ENCODE measurements at regions not wholly inside any gene's neighbourhood (a gene's known extent, or its start where the extent isn't known, plus 50 kb on each side); places are given as distances from the start of the nearest gene placed in this dataset.

GRCh38 chr12:75773377-75773776, 258.2 kb downstream of the PHLDA1 start:
- TF ChIP-seq, protein P1, sequence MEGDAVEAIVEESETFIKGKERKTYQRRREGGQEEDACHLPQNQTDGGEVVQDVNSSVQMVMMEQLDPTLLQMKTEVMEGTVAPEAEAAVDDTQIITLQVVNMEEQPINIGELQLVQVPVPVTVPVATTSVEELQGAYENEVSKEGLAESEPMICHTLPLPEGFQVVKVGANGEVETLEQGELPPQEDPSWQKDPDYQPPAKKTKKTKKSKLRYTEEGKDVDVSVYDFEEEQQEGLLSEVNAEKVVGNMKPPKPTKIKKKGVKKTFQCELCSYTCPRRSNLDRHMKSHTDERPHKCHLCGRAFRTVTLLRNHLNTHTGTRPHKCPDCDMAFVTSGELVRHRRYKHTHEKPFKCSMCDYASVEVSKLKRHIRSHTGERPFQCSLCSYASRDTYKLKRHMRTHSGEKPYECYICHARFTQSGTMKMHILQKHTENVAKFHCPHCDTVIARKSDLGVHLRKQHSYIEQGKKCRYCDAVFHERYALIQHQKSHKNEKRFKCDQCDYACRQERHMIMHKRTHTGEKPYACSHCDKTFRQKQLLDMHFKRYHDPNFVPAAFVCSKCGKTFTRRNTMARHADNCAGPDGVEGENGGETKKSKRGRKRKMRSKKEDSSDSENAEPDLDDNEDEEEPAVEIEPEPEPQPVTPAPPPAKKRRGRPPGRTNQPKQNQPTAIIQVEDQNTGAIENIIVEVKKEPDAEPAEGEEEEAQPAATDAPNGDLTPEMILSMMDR (conservative IDR thresholded peaks at IDR 0.05; ENCODE audit: low read depth in 2 of 2): no peak
- no peak for TF ChIP-seq EZH2phosphoT487 (IDR thresholded peaks at IDR 0.05; ENCODE audit: unreplicated experiment)
- no peak for TF ChIP-seq EZH2 (IDR thresholded peaks at IDR 0.05; ENCODE audit: low read depth, unreplicated experiment)
- TF ChIP-seq POLR2AphosphoS5 (IDR thresholded peaks at IDR 0.05; ENCODE audit: low read depth): no peak
- no peak for TF ChIP-seq CREB1 (CRISPR knock-in tag; IDR thresholded peaks at IDR 0.05; ENCODE audit: low read depth)
- no peak for TF ChIP-seq NANOG (IDR thresholded peaks at IDR 0.05; ENCODE audit: borderline replicate concordance)
- TF ChIP-seq, protein P2, sequence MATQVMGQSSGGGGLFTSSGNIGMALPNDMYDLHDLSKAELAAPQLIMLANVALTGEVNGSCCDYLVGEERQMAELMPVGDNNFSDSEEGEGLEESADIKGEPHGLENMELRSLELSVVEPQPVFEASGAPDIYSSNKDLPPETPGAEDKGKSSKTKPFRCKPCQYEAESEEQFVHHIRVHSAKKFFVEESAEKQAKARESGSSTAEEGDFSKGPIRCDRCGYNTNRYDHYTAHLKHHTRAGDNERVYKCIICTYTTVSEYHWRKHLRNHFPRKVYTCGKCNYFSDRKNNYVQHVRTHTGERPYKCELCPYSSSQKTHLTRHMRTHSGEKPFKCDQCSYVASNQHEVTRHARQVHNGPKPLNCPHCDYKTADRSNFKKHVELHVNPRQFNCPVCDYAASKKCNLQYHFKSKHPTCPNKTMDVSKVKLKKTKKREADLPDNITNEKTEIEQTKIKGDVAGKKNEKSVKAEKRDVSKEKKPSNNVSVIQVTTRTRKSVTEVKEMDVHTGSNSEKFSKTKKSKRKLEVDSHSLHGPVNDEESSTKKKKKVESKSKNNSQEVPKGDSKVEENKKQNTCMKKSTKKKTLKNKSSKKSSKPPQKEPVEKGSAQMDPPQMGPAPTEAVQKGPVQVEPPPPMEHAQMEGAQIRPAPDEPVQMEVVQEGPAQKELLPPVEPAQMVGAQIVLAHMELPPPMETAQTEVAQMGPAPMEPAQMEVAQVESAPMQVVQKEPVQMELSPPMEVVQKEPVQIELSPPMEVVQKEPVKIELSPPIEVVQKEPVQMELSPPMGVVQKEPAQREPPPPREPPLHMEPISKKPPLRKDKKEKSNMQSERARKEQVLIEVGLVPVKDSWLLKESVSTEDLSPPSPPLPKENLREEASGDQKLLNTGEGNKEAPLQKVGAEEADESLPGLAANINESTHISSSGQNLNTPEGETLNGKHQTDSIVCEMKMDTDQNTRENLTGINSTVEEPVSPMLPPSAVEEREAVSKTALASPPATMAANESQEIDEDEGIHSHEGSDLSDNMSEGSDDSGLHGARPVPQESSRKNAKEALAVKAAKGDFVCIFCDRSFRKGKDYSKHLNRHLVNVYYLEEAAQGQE (IDR thresholded peaks at IDR 0.05; ENCODE audit: unreplicated experiment): no peak

Measured in GM23338 (cell line).